A673 (cell line): ENCODE measurements at regions not wholly inside any gene's neighbourhood (a gene's known extent, or its start where the extent isn't known, plus 50 kb on each side); places are given as distances from the start of the nearest gene placed in this dataset.
A peak's percentile ranks its signal among the peaks of the same experiment; 100 is the strongest.

Experiments used
- BruUV-seq: library from RNA; stranded (reverse); fragments of 400-500 nt; replicated peaks from 2 replicates; lab custom pipeline; 2021; lab: Mats Ljungman, UMichigan
- CTCF ChIA-PET: fragments of 300-600 bp; sonication (Branson Sonifier 250); formaldehyde crosslinking; loops from one replicate; lab custom pipeline; 2022; ENCODE audit warnings: antibody characterized with exemption; lab: Charles Lee
- POLR2A ChIA-PET: fragments of 300-600 bp; sonication (Branson Sonifier 250); formaldehyde crosslinking; loops from one replicate; lab custom pipeline; 2022; ENCODE audit warnings: antibody characterized with exemption; ENCODE audit not compliant: low non-redundant PET; lab: Charles Lee
- DNase-seq: peaks from one replicate; pipeline ENCODE4 v3.0.0-alpha.2; 2015; ENCODE audit warnings: low spot score
- H3K27ac ChIP-seq: fragments of 200-600 bp; sonication (generic); 2 replicates; pipeline ENCODE4 v1.5.1; 2016; ENCODE audit warnings: mixed run types, low read depth, mild to moderate bottlenecking, mixed read lengths, antibody characterized with exemption, low read length; ENCODE audit not compliant: poor library complexity, severe bottlenecking
- H3K27me3 ChIP-seq: fragments of 200-600 bp; sonication (generic); replicated peaks from 2 replicates; pipeline ENCODE4 v1.6.1; 2017; ENCODE audit warnings: mixed run types, low read depth, mild to moderate bottlenecking, mixed read lengths, antibody characterized with exemption, low read length; ENCODE audit not compliant: insufficient read depth, poor library complexity
- H3K36me3 ChIP-seq: fragments of 200-600 bp; sonication (generic); 2 replicates; pipeline ENCODE4 v1.6.1; 2016; ENCODE audit warnings: mixed run types, mild to moderate bottlenecking, mixed read lengths, antibody characterized with exemption, low read length; ENCODE audit not compliant: insufficient read depth, poor library complexity, severe bottlenecking
- H3K4me1 ChIP-seq: fragments of 200-600 bp; sonication (generic); 2 replicates; pipeline ENCODE4 v1.6.1; 2017; ENCODE audit warnings: mixed run types, mild to moderate bottlenecking, mixed read lengths, antibody characterized with exemption, low read length; ENCODE audit not compliant: insufficient read depth, poor library complexity, severe bottlenecking
- H3K4me3 ChIP-seq: fragments of 200-600 bp; sonication (generic); 2 replicates; pipeline ENCODE4 v1.5.1; 2016; ENCODE audit warnings: low read depth, mixed run types, mild to moderate bottlenecking, mixed read lengths, low read length; ENCODE audit not compliant: poor library complexity, severe bottlenecking
- H3K9me3 ChIP-seq: fragments of 200-600 bp; sonication (generic); 2 replicates; pipeline ENCODE4 v1.6.1; 2016; ENCODE audit warnings: mixed run types, low read depth, mild to moderate bottlenecking, mixed read lengths, antibody characterized with exemption, low read length; ENCODE audit not compliant: poor library complexity, severe bottlenecking
- EZH2 ChIP-seq: fragments of 200-600 bp; sonication (generic); IDR thresholded peaks from 2 replicates; pipeline ENCODE4 v1.6.1; 2017; ENCODE audit warnings: borderline replicate concordance, low read depth, mild to moderate bottlenecking, mixed read lengths, antibody characterized with exemption, low read length; ENCODE audit not compliant: poor library complexity, severe bottlenecking
- intact Hi-C: fragments of 100-400 bp; cut with micrococcal nuclease; formaldehyde crosslinking; loops from one replicate; pipeline ENCODE4 v1.10.0; 2022; ENCODE audit not compliant: unreplicated experiment
- TF ChIP-seq, protein P1 (sequence below): fragments of 300-800, 200-600 bp; sonication (generic); conservative IDR thresholded peaks from 2 replicates; pipeline ENCODE4 v1.5.1; 2017; ENCODE audit warnings: low read depth, mild to moderate bottlenecking, antibody characterized with exemption, low read length, moderate library complexity, mixed read lengths

DNA sequence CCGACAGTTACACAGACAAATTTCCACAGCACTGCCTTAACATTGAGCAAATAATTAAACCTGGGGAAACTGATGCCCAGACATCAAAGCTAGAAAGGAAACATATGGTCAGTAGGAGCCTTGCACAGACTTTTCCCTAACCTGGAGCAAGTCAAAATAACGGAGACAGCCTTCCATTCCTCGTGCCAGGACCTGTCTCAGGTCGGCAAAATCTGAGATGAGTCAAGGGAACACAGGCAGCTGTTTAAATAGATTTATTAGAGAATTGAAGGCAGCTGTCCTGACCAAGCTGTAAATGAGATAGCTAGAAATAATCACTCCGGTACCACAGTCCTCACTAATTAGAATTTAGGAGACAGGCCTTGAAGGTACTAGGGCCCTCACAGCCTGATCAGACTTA lies 81.2 kb downstream of the RAMP3 start:
- intact Hi-C loops, result no loop called here
- CTCF ChIA-PET, result no interaction called here
- POLR2A ChIA-PET, result no interaction called here

GRCh38 chr7:45239486-45239885 lies 81.9 kb downstream of the RAMP3 start:
- H3K4me1 ChIP-seq, result no peaks in the 10 kb centered on the region
- TF ChIP-seq EZH2, result no peak
- TF ChIP-seq, protein P1, sequence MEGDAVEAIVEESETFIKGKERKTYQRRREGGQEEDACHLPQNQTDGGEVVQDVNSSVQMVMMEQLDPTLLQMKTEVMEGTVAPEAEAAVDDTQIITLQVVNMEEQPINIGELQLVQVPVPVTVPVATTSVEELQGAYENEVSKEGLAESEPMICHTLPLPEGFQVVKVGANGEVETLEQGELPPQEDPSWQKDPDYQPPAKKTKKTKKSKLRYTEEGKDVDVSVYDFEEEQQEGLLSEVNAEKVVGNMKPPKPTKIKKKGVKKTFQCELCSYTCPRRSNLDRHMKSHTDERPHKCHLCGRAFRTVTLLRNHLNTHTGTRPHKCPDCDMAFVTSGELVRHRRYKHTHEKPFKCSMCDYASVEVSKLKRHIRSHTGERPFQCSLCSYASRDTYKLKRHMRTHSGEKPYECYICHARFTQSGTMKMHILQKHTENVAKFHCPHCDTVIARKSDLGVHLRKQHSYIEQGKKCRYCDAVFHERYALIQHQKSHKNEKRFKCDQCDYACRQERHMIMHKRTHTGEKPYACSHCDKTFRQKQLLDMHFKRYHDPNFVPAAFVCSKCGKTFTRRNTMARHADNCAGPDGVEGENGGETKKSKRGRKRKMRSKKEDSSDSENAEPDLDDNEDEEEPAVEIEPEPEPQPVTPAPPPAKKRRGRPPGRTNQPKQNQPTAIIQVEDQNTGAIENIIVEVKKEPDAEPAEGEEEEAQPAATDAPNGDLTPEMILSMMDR, result no peak
- ChIA-PET POLR2A (no interaction called here), CTCF (no interaction called here)
- no TSS peak for BruUV-seq
- DNase-seq, result peak; percentile 19
- H3K27me3 ChIP-seq, result peaks cover 60% of the 10 kb centered on the region
- H3K4me3 ChIP-seq, result no peak overlapping the region
- H3K36me3 ChIP-seq, result no peaks in the 10 kb centered on the region
- no peak overlapping the region for H3K27ac ChIP-seq
- intact Hi-C loops, result no loop called here
- H3K9me3 ChIP-seq, result no peaks in the 10 kb centered on the region

More for the DNA sequence above, 81.2 kb downstream of the RAMP3 start:
- Histone ChIP-seq H3K27me3 (peaks cover 67% of the 10 kb centered on the region), H3K9me3 (no peaks in the 10 kb centered on the region), H3K4me3 (no peak overlapping the region), H3K4me1 (no peaks in the 10 kb centered on the region), H3K27ac (no peak overlapping the region), H3K36me3 (no peaks in the 10 kb centered on the region)
- BruUV-seq, result no TSS peak
- TF ChIP-seq, protein P1, result no peak
- no peak for TF ChIP-seq EZH2
- no peak for DNase-seq

DNA sequence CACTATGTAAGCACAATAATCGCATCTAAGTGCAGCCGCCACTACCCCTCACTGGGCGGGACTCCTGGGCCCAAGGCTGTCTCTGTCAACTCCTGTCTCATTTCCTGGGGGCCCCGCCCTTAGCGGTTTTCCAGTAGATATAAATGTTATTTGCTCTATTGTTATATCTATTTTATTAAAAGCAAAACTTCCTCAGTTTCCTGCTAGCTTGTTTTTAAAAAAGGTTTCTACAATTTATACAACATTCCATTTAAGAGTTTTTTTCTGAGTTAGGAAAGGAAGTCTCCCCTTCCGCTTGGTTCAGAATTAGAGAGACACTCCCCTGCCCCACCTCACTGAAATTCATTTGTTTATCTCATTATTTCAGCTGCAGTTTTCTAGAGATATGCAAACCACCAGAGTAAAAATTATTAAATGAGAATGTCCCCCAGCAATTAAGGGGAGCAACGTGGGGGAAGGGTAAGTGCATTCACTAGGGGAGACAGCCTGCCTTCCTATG lies 82.7 kb downstream of the RAMP3 start:
- POLR2A ChIA-PET, result no interaction called here
- TF ChIP-seq, protein P1, result no peak
- no peak for TF ChIP-seq EZH2
- intact Hi-C loops, result loop anchor here (5.0 kb wide), 1 partner anchor 52 kb away; no protein-coding TSS in a partner anchor
- peaks cover 60% of the 10 kb centered on the region for H3K27me3 ChIP-seq
- BruUV-seq, result no TSS peak
- CTCF ChIA-PET, result no interaction called here
- H3K4me3 ChIP-seq, result no peak overlapping the region
- no peaks in the 10 kb centered on the region for H3K9me3 ChIP-seq
- no peaks in the 10 kb centered on the region for H3K4me1 ChIP-seq
- H3K27ac ChIP-seq, result no peak overlapping the region
- no peak for DNase-seq
- H3K36me3 ChIP-seq, result no peaks in the 10 kb centered on the region
